HG03432 (cell line): ENCODE measurements at regions not wholly inside any gene's neighbourhood (a gene's known extent, or its start where the extent isn't known, plus 50 kb on each side); places are given as distances from the start of the nearest gene placed in this dataset.

Source experiments
- ATAC-seq: cut with Tn5 transposase; IDR thresholded peaks from one replicate; pipeline ENCODE4 v1.9.1; 2021; ENCODE audit warnings: mild to moderate bottlenecking, moderate library complexity; ENCODE audit not compliant: unreplicated experiment

- no peak for ATAC-seq
Measured at GRCh38 chr2:66930339-66931220, 466.6 kb upstream of the ETAA1 start.

GRCh38 chr2:66938471-66938967 is 458.6 kb upstream of the ETAA1 start:
- ATAC-seq = no peak

GRCh38 chr2:66940080-66940479 is 457.1 kb upstream of the ETAA1 start:
- no peak for ATAC-seq

GRCh38 chr2:66948234-66948633 is 448.9 kb upstream of the ETAA1 start:
- no peak for ATAC-seq

- ATAC-seq = no peak
Measured at GRCh38 chr2:66957198-66957597, 439.9 kb upstream of the ETAA1 start.

- no peak for ATAC-seq
Measured at GRCh38 chr2:66957677-66958076, 439.5 kb upstream of the ETAA1 start.

- ATAC-seq = no peak
Measured at GRCh38 chr2:66960161-66960560, 437.0 kb upstream of the ETAA1 start.

GRCh38 chr2:66962716-66963115 is 434.4 kb upstream of the ETAA1 start:
- ATAC-seq = no peak

GRCh38 chr2:66966631-66967030 is 430.5 kb upstream of the ETAA1 start:
- ATAC-seq = no peak

GRCh38 chr2:66968946-66969345 is 428.2 kb upstream of the ETAA1 start:
- no peak for ATAC-seq

- ATAC-seq = no peak
Measured at GRCh38 chr2:66981074-66981473, 416.1 kb upstream of the ETAA1 start.

GRCh38 chr2:66982766-66983165 is 414.4 kb upstream of the ETAA1 start:
- ATAC-seq = no peak

- ATAC-seq = no peak
Measured at GRCh38 chr2:66984864-66985263, 412.3 kb upstream of the ETAA1 start.

- ATAC-seq = no peak
Measured at GRCh38 chr2:66985906-66986305, 411.2 kb upstream of the ETAA1 start.

- ATAC-seq = no peak
Measured at GRCh38 chr2:66987733-66988132, 409.4 kb upstream of the ETAA1 start.

GRCh38 chr2:66994654-66995053 is 402.5 kb upstream of the ETAA1 start:
- no peak for ATAC-seq

GRCh38 chr2:66995636-66996035 is 401.5 kb upstream of the ETAA1 start:
- ATAC-seq = no peak

- no peak for ATAC-seq
Measured at GRCh38 chr2:67002618-67003371, 394.3 kb upstream of the ETAA1 start.

- ATAC-seq = no peak
Measured at GRCh38 chr2:67006373-67006960, 390.7 kb upstream of the ETAA1 start.

GRCh38 chr2:67008155-67008554 is 389.0 kb upstream of the ETAA1 start:
- no peak for ATAC-seq

GRCh38 chr2:67012165-67012564 is 385.0 kb upstream of the ETAA1 start:
- no peak for ATAC-seq

GRCh38 chr2:67013821-67014220 is 383.3 kb upstream of the ETAA1 start:
- no peak for ATAC-seq
